Natural killer cell (primary cell): ENCODE measurements at regions not wholly inside any gene's neighbourhood (a gene's known extent, or its start where the extent isn't known, plus 50 kb on each side); places are given as distances from the start of the nearest gene placed in this dataset.

Experiments
- ATAC-seq, 3 donors: fragments of 150-1000 bp in 2 of 3; fragments of 200-7000 bp in 1 of 3; cut with Tn5 transposase; 1 replicate in 1 of 3; 2 replicates in 2 of 3; pipeline ENCODE4 v1.10.0; 2021; ENCODE audit warnings: mild to moderate bottlenecking in 2 of 3, moderate library complexity in 2 of 3
- DNase-seq, 2 donors: peaks; one replicate each; pipeline versions ENCODE4 v3.0.0 to v3.0.0-alpha.2; 2013 to 2021; ENCODE audit warnings: mixed read lengths in 1 of 2
- H3K27ac ChIP-seq: one replicate; pipeline ENCODE4 v1.5.1; 2013; ENCODE audit warnings: mild to moderate bottlenecking, low read length
- H3K27me3 ChIP-seq: one replicate; pipeline ENCODE4 v1.6.1; 2013; ENCODE audit warnings: low read length; ENCODE audit not compliant: control insufficient read depth, insufficient read depth
- H3K36me3 ChIP-seq: one replicate; pipeline ENCODE4 v1.6.1; 2013; ENCODE audit warnings: low read length; ENCODE audit not compliant: control insufficient read depth, insufficient read depth
- H3K4me1 ChIP-seq: one replicate; pipeline ENCODE4 v1.6.1; 2013; ENCODE audit warnings: low read length; ENCODE audit not compliant: control insufficient read depth, insufficient read depth
- H3K4me3 ChIP-seq: one replicate; pipeline ENCODE4 v1.5.1; 2013; ENCODE audit warnings: low read length
- H3K9me3 ChIP-seq: one replicate; pipeline ENCODE4 v1.6.1; 2013; ENCODE audit warnings: low read length; ENCODE audit not compliant: control insufficient read depth, insufficient read depth
- H3K27ac Mint-ChIP-seq, 2 donors: one replicate each; pipeline ENCODE4 v1.8.0; 2022; ENCODE audit warnings: mild to moderate bottlenecking in 2 of 2, mixed read lengths in 2 of 2, moderate library complexity in 1 of 2
- H3K27me3 Mint-ChIP-seq, 2 donors: one replicate each; pipeline ENCODE4 v1.8.0; 2022; ENCODE audit warnings: low read depth in 2 of 2, mixed read lengths in 2 of 2
- H3K36me3 Mint-ChIP-seq: one replicate; pipeline ENCODE4 v1.8.0; 2022; ENCODE audit warnings: mixed read lengths
- H3K4me1 Mint-ChIP-seq, 2 donors: one replicate each; pipeline ENCODE4 v1.8.0; 2022; ENCODE audit warnings: mixed read lengths in 2 of 2
- H3K4me3 Mint-ChIP-seq: one replicate; pipeline ENCODE4 v1.8.0; 2022; ENCODE audit warnings: mild to moderate bottlenecking, moderate library complexity, mixed read lengths
- H3K9me3 Mint-ChIP-seq, 2 donors: one replicate each; pipeline ENCODE4 v1.8.0; 2022; ENCODE audit warnings: mixed read lengths in 2 of 2
- WGBS: methylation state at CpG from one replicate; pipeline ENCODE4 v1.1.7; 2013; ENCODE audit warnings: missing lambda C conversion rate; ENCODE audit not compliant: insufficient coverage; 5-methylcytosine and 5-hydroxymethylcytosine counted together
- intact Hi-C: fragments of 100-400 bp; cut with micrococcal nuclease; formaldehyde crosslinking; loops from one replicate; pipeline ENCODE4 v1.14.2; 2022
- TF ChIP-seq, protein P1 (sequence below): fragments of 200-600 bp; IDR thresholded peaks from one replicate; pipeline ENCODE4 v1.8.0; 2022; ENCODE audit warnings: antibody characterized with exemption

DNA sequence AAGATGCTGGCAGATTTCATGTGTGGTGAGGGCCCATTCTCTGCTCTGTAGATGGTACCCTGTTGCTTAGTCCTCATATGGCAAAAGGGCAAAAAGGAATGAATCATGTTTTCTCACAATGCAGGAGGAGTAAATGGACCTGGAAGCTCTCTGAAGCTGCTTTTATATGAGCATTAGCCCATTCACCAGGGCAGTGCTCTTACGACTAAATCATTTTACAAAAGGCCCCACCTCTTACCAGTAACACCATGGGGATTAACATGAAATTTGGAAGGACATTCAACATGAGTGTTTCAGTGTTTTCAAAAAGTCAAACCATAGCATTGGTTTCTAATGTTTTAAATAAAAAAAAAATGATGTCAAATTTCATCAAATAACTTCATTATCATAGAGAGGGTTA is 495.7 kb upstream of the CBLB start:
- ATAC-seq (no peak), DNase-seq (no peak)
- 100% methylated on average over 1 of the region's 1 CpG for WGBS
- H3K4me1 ChIP-seq = no peaks in the 10 kb centered on the region
- Mint-ChIP-seq H3K27me3 (peaks cover 0 to 2% of the 10 kb centered on the region in 2 donors), H3K36me3 (no peaks in the 10 kb centered on the region), H3K4me3 (no peak overlapping the region), H3K9me3 (peaks cover 2 to 5% of the 10 kb centered on the region in 2 donors), H3K4me1 (peaks cover 5 to 8% of the 10 kb centered on the region in 2 donors), H3K27ac (no peak overlapping the region)
- H3K27ac ChIP-seq = no peak overlapping the region
- TF ChIP-seq, protein P1, sequence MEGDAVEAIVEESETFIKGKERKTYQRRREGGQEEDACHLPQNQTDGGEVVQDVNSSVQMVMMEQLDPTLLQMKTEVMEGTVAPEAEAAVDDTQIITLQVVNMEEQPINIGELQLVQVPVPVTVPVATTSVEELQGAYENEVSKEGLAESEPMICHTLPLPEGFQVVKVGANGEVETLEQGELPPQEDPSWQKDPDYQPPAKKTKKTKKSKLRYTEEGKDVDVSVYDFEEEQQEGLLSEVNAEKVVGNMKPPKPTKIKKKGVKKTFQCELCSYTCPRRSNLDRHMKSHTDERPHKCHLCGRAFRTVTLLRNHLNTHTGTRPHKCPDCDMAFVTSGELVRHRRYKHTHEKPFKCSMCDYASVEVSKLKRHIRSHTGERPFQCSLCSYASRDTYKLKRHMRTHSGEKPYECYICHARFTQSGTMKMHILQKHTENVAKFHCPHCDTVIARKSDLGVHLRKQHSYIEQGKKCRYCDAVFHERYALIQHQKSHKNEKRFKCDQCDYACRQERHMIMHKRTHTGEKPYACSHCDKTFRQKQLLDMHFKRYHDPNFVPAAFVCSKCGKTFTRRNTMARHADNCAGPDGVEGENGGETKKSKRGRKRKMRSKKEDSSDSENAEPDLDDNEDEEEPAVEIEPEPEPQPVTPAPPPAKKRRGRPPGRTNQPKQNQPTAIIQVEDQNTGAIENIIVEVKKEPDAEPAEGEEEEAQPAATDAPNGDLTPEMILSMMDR = no peak
- no peaks in the 10 kb centered on the region for H3K36me3 ChIP-seq
- H3K9me3 ChIP-seq = no peaks in the 10 kb centered on the region
- no peak overlapping the region for H3K4me3 ChIP-seq
- no peaks in the 10 kb centered on the region for H3K27me3 ChIP-seq
- intact Hi-C loops = no loop called here

DNA sequence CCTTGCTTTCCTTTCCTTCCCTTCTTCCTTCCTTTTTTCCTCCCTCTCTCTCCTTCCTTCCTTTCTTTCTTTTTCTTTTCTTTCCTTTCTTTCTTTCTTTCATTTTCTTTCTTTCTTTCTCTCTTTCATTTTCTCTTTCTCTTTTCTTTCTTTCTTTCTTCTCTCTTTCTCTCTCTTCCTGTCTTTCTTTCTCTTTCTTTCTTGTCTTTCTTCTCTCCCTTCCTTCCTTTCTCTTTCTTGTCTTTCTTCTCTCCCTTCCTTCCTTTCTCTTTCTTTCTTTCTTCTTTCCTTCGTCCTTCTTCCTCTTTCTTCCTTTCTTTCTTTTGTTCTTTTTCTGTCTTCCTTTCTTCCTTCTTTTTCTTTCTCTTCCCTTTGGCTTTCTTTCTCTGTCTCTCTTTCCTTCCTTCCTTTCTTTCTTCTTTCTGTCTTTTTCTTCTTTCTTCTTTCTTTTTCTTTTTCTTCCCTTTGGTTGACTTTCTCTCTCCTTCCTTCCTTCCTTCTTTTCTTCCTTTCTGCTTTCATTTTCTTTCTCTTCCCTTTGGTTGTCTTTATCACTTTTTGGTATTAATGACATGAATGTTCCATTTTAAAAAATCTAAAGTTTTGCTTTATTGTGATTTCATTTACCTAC is 496.4 kb upstream of the CBLB start:
- H3K27me3 Mint-ChIP-seq = peaks cover 0 to 2% of the 10 kb centered on the region in 2 donors
- H3K9me3 ChIP-seq = no peaks in the 10 kb centered on the region
- H3K36me3 ChIP-seq = no peaks in the 10 kb centered on the region
- no peak overlapping the region for H3K4me3 ChIP-seq
- no peak overlapping the region for H3K27ac Mint-ChIP-seq
- ATAC-seq (no peak), DNase-seq (no peak)
- H3K27ac ChIP-seq = no peak overlapping the region
- no peak overlapping the region for H3K4me3 Mint-ChIP-seq
- TF ChIP-seq, protein P1 = no peak
- no peaks in the 10 kb centered on the region for H3K36me3 Mint-ChIP-seq
- intact Hi-C loops = no loop called here
- no peaks in the 10 kb centered on the region for H3K4me1 ChIP-seq
- 94% methylated on average over 1 of the region's 1 CpG for WGBS
- H3K9me3 Mint-ChIP-seq = peaks cover 2 to 5% of the 10 kb centered on the region in 2 donors
- H3K27me3 ChIP-seq = no peaks in the 10 kb centered on the region
- peaks cover 5 to 8% of the 10 kb centered on the region in 2 donors for H3K4me1 Mint-ChIP-seq

DNA sequence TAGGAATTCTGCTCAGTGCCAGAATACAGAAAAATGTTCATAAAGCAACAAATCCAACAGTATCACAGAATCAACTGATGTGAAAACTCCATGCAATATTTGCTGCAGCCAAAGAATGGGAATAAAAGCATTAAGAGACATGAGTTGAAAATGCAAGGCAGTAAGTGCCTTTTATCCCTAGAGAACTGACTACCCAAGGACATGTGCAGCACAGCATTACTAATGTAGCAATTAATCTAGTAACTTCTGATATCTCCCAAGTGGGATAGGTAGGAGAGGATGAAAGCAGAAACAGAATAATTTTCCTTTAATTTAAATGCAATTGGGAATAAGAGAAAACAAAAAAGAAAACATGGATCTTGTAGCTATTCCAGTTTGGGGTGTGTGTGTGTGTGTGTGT is 497.5 kb upstream of the CBLB start:
- Histone ChIP-seq H3K27ac (no peak overlapping the region), H3K4me1 (no peaks in the 10 kb centered on the region), H3K36me3 (no peaks in the 10 kb centered on the region), H3K9me3 (no peaks in the 10 kb centered on the region), H3K4me3 (no peak overlapping the region), H3K27me3 (no peaks in the 10 kb centered on the region)
- peaks cover 0 to 2% of the 10 kb centered on the region in 2 donors for H3K27me3 Mint-ChIP-seq
- DNase-seq = no peak
- no peak overlapping the region for H3K4me3 Mint-ChIP-seq
- peaks cover 2 to 5% of the 10 kb centered on the region in 2 donors for H3K9me3 Mint-ChIP-seq
- peaks cover 5 to 8% of the 10 kb centered on the region in 2 donors for H3K4me1 Mint-ChIP-seq
- H3K27ac Mint-ChIP-seq = no peak overlapping the region
- no peaks in the 10 kb centered on the region for H3K36me3 Mint-ChIP-seq
- intact Hi-C loops = no loop called here
- TF ChIP-seq, protein P1 = no peak
- no peak for ATAC-seq

DNA sequence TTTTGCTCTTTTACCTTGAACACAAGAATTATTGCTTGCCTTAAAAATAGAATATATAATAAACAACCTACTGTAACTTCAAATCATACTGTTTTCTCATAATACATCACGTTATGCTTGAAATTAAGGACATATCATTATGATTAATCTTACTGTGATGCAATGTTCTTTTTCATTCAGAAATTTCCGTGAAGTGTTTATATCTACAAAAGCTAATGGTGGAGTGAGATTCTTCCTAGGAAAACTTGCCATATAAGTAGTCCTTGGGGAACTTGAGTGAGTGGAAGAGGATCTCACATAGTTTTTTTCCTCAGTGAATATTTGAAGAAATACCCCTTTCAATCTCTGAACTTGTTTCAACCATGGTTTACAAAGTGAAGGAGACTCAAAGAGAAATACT is 498.7 kb upstream of the CBLB start:
- Histone ChIP-seq H3K27ac (no peak overlapping the region), H3K9me3 (no peaks in the 10 kb centered on the region), H3K4me3 (no peak overlapping the region), H3K36me3 (no peaks in the 10 kb centered on the region), H3K4me1 (no peaks in the 10 kb centered on the region), H3K27me3 (no peaks in the 10 kb centered on the region)
- DNase-seq (no peak), ATAC-seq (no peak)
- intact Hi-C loops = no loop called here
- WGBS = no CpG with 5 or more reads among the region's 2 CpGs
- H3K4me1 Mint-ChIP-seq = peaks cover 5 to 8% of the 10 kb centered on the region in 2 donors
- no peak overlapping the region for H3K27ac Mint-ChIP-seq
- H3K9me3 Mint-ChIP-seq = no peaks in the 10 kb centered on the region
- TF ChIP-seq, protein P1 = no peak
- no peaks in the 10 kb centered on the region for H3K36me3 Mint-ChIP-seq
- no peak overlapping the region for H3K4me3 Mint-ChIP-seq
- peaks cover 0 to 2% of the 10 kb centered on the region in 2 donors for H3K27me3 Mint-ChIP-seq
